H1 (cell line): ENCODE measurements at regions not wholly inside any gene's neighbourhood (a gene's known extent, or its start where the extent isn't known, plus 50 kb on each side); places are given as distances from the start of the nearest gene placed in this dataset.

Experiments used
- EGR1 ChIP-seq: IDR thresholded peaks from 2 replicates; pipeline ENCODE4 v1.6.1; 2011; ENCODE audit warnings: low read depth, low read length, borderline replicate concordance
- HDAC2 ChIP-seq, 2 experiments: fragments of 300-600 bp in 1 of 2; sonication (generic) in 1 of 2; IDR thresholded peaks; 2 replicates each; pipeline ENCODE4 v1.6.1; 2011 to 2012; ENCODE audit warnings: low read depth in 2 of 2, low read length in 2 of 2, mild to moderate bottlenecking in 2 of 2, moderate library complexity in 2 of 2, borderline replicate concordance in 1 of 2, inconsistent platforms in 1 of 2
- SAP30 ChIP-seq: fragments of 300-600 bp; sonication (generic); IDR thresholded peaks from 2 replicates; pipeline ENCODE4 v1.7.1; 2012; ENCODE audit warnings: low read length, moderate library complexity, mild to moderate bottlenecking, inconsistent platforms; ENCODE audit not compliant: insufficient read depth, insufficient replicate concordance
- SP1 ChIP-seq: IDR thresholded peaks from 2 replicates; pipeline ENCODE4 v1.6.1; 2011; ENCODE audit warnings: low read depth, low read length
- TF ChIP-seq, protein P1 (sequence below): fragments of 300-600 bp; sonication (generic); IDR thresholded peaks from 2 replicates; pipeline ENCODE4 v1.7.1; 2012; ENCODE audit warnings: low read length, moderate library complexity, mild to moderate bottlenecking, inconsistent platforms; ENCODE audit not compliant: insufficient replicate concordance
- TF ChIP-seq, protein P2 (sequence below): IDR thresholded peaks from 2 replicates; pipeline ENCODE4 v1.6.1; 2011; ENCODE audit warnings: low read length, improper control_type of control experiment

DNA sequence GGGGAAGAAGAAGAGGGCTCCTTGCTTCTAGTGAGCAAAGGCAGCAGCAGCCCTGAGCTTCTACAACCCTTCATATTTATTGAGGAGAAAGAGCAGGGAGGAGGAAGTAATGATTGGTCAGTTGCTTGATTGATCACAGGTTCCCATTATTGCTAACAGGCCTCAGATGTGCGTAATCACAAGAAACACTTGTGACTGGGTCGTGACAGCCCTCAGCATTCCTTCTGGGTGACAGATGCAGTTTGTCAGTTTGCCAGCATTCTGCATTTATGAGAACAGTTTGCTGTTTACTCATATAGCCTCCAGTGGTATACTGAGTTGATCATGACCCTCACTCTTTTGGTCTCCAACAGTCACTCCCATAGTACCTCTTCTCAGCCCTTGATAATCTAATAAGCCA is 111.5 kb upstream of the TNC start (continued):
- TF ChIP-seq, protein P1, sequence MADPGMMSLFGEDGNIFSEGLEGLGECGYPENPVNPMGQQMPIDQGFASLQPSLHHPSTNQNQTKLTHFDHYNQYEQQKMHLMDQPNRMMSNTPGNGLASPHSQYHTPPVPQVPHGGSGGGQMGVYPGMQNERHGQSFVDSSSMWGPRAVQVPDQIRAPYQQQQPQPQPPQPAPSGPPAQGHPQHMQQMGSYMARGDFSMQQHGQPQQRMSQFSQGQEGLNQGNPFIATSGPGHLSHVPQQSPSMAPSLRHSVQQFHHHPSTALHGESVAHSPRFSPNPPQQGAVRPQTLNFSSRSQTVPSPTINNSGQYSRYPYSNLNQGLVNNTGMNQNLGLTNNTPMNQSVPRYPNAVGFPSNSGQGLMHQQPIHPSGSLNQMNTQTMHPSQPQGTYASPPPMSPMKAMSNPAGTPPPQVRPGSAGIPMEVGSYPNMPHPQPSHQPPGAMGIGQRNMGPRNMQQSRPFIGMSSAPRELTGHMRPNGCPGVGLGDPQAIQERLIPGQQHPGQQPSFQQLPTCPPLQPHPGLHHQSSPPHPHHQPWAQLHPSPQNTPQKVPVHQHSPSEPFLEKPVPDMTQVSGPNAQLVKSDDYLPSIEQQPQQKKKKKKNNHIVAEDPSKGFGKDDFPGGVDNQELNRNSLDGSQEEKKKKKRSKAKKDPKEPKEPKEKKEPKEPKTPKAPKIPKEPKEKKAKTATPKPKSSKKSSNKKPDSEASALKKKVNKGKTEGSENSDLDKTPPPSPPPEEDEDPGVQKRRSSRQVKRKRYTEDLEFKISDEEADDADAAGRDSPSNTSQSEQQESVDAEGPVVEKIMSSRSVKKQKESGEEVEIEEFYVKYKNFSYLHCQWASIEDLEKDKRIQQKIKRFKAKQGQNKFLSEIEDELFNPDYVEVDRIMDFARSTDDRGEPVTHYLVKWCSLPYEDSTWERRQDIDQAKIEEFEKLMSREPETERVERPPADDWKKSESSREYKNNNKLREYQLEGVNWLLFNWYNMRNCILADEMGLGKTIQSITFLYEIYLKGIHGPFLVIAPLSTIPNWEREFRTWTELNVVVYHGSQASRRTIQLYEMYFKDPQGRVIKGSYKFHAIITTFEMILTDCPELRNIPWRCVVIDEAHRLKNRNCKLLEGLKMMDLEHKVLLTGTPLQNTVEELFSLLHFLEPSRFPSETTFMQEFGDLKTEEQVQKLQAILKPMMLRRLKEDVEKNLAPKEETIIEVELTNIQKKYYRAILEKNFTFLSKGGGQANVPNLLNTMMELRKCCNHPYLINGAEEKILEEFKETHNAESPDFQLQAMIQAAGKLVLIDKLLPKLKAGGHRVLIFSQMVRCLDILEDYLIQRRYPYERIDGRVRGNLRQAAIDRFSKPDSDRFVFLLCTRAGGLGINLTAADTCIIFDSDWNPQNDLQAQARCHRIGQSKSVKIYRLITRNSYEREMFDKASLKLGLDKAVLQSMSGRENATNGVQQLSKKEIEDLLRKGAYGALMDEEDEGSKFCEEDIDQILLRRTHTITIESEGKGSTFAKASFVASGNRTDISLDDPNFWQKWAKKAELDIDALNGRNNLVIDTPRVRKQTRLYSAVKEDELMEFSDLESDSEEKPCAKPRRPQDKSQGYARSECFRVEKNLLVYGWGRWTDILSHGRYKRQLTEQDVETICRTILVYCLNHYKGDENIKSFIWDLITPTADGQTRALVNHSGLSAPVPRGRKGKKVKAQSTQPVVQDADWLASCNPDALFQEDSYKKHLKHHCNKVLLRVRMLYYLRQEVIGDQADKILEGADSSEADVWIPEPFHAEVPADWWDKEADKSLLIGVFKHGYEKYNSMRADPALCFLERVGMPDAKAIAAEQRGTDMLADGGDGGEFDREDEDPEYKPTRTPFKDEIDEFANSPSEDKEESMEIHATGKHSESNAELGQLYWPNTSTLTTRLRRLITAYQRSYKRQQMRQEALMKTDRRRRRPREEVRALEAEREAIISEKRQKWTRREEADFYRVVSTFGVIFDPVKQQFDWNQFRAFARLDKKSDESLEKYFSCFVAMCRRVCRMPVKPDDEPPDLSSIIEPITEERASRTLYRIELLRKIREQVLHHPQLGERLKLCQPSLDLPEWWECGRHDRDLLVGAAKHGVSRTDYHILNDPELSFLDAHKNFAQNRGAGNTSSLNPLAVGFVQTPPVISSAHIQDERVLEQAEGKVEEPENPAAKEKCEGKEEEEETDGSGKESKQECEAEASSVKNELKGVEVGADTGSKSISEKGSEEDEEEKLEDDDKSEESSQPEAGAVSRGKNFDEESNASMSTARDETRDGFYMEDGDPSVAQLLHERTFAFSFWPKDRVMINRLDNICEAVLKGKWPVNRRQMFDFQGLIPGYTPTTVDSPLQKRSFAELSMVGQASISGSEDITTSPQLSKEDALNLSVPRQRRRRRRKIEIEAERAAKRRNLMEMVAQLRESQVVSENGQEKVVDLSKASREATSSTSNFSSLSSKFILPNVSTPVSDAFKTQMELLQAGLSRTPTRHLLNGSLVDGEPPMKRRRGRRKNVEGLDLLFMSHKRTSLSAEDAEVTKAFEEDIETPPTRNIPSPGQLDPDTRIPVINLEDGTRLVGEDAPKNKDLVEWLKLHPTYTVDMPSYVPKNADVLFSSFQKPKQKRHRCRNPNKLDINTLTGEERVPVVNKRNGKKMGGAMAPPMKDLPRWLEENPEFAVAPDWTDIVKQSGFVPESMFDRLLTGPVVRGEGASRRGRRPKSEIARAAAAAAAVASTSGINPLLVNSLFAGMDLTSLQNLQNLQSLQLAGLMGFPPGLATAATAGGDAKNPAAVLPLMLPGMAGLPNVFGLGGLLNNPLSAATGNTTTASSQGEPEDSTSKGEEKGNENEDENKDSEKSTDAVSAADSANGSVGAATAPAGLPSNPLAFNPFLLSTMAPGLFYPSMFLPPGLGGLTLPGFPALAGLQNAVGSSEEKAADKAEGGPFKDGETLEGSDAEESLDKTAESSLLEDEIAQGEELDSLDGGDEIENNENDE = no peak
- no peak for TF ChIP-seq SP1
- TF ChIP-seq SAP30 = no peak
- no peak for TF ChIP-seq HDAC2 (IDR thresholded peaks at IDR 0.05; ENCODE audit: borderline replicate concordance in 1 of 2, low read depth in 2 of 2, low read length in 2 of 2)
- no peak for TF ChIP-seq EGR1
- TF ChIP-seq, protein P2, sequence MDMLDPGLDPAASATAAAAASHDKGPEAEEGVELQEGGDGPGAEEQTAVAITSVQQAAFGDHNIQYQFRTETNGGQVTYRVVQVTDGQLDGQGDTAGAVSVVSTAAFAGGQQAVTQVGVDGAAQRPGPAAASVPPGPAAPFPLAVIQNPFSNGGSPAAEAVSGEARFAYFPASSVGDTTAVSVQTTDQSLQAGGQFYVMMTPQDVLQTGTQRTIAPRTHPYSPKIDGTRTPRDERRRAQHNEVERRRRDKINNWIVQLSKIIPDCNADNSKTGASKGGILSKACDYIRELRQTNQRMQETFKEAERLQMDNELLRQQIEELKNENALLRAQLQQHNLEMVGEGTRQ = no peak
